DMS153 (cell line): ENCODE measurements at regions not wholly inside any gene's neighbourhood (a gene's known extent, or its start where the extent isn't known, plus 50 kb on each side); places are given as distances from the start of the nearest gene placed in this dataset.
"Not testable (repeated sequence)": the region's sequence is repeated elsewhere in the genome, so short reads cannot be mapped to it uniquely, and the experiment has no call there.

ENCODE experiments used
- DNase-seq: peaks from one replicate; lab custom pipeline; 2025; lab: John Stamatoyannopoulos, UW

DNA sequence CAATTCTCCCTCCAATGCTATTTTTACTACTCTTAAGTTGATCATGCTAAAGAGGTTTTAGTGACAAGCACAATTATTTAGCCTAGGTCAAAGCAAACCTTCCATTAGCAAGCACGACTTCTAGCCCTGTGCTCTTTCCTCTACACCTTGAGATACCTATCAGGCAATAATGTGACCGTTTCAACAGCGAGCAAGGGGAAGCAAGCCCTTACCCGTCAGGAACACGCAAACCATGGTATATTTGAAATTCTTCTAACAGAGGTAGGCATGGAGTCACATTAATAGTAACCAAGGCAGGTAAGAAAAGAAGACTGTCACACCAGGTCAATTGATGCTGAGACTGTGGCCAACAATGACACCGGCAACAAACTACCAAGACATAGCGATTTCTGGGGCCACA is 68.9 kb upstream of the VGLL4 start:
- DNase-seq = no peak

DNA sequence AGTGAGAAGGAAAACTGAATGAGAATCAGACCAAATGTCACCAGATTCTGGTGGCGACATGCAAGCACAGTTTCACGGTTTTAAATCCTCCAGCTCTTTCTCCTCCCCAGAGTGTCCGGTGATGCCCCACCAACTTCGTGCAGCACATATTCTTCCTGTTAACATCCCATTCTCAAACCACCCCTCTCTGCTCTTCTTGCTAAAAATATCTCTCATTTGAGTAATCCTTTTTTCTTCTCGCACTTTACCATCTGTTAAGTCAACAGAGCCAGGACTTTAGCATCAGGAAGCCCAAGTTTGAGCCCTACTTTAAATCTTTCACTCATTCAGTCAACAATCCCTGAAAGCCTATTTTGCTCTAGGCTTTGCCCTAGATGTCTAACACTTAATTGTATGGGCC is 68.2 kb upstream of the VGLL4 start:
- DNase-seq = no peak

DNA sequence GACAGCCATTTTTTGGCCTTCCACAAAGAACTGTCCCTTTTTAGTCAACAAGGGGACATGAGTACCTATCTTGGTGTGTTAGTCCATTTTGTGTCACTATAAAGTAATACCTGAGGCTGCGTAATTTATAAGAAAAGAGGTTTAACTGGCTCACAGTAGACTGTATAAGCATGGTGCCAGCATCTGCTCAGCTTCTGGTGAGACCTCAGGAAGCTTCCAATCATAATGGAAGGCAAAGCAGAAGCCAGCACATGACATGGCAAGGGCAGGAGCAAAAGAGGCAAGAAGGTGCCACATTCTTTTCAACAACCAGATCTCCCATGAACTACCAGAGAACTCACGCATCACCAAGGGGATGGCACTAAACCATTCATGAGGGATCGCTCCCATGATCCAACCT is 66.1 kb upstream of the VGLL4 start:
- no peak for DNase-seq

DNA sequence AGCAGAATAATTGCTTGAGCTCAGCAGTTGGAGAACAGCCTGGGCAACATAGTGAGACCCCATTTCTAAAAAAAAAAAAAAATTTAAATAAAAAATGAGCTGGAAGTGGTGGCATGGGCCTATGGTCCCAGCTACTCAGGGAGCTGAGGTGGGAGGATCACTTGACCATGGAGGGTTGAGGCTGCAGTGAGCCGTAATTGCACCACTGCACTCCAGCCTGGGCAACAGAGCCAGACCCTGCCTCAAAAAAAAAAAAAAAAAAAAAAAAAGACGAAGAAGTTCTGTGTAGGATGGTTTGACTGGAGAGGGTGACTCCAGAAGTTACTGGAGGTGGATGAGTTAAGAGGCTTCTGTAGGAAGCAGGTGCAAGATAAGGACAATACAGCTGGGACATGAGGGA is 63.4 kb upstream of the VGLL4 start:
- not testable (repeated sequence) for DNase-seq

DNA sequence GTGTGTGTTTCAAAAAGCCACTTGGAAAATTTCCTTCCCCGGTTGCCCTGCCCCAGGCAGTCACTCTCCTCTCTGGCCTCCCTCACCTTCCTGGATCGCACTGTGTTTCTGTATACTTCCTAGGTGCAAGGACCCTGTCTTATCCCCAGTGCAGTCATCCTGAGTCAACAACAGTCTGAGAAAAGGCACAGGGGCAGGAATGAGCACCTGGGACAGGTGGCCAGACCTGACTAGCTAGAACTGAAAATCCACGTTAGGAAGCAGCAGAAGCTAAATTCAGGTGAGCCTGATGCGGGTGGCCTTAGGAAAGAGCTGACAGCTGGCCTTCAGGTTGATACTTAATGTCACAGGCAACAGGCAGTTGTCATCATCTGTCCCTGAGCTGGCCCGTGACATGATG is 62.9 kb upstream of the VGLL4 start:
- DNase-seq = no peak

DNA sequence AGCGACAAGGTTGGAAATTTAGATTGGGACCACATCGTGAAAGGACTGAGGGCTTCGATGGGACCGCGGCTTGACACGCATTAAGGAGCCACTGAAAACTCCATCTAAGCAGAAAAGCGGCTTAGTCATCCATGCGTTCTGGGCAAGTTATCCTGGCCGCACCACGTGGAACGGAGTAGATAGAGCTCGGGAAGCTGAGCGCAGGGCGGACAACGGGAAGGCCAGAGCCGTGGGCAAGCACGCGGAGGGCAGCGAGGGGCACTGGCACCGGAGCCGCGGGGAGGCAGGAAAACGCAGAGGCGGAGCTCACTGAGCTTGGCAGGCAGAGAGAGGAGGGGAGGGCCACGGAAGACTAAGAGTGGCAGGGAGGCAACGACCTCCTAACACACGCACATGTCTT is 61.3 kb upstream of the VGLL4 start:
- no peak for DNase-seq

DNA sequence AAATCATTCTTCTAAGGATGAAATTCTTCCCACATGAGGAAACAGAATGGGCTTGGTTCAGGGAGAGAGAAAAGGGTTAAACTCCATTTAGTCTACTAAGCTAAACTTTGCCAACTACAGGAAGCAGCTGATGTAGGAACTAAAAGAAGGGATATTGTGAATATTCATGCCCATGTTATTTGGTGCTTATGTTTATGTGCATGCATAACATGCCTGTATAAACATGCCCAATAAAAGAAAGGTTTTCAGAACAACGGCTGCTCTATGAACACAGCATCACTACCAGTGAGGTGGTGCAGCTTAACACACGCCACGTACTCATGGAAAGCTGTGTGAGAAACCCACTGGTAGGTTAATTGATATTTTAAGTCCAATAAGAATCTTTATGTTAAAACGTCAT is 59.4 kb upstream of the VGLL4 start:
- DNase-seq = no peak

DNA sequence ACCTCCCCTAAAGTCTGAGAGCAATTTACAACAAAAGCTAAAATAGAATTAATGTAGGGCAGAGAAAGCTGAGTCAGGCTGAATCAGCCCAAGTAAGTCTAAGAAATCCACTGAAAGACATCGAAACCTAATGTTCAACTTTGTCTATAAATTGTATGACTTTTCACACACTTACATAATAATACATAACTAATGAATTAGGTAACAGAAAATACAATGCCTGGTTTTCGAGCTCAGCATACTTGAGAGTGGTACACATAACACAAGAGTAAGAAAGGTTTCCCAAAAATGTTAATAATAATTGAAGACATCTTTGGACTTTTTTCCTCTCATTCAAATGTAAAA is 55.3 kb upstream of the VGLL4 start:
- no peak for DNase-seq

DNA sequence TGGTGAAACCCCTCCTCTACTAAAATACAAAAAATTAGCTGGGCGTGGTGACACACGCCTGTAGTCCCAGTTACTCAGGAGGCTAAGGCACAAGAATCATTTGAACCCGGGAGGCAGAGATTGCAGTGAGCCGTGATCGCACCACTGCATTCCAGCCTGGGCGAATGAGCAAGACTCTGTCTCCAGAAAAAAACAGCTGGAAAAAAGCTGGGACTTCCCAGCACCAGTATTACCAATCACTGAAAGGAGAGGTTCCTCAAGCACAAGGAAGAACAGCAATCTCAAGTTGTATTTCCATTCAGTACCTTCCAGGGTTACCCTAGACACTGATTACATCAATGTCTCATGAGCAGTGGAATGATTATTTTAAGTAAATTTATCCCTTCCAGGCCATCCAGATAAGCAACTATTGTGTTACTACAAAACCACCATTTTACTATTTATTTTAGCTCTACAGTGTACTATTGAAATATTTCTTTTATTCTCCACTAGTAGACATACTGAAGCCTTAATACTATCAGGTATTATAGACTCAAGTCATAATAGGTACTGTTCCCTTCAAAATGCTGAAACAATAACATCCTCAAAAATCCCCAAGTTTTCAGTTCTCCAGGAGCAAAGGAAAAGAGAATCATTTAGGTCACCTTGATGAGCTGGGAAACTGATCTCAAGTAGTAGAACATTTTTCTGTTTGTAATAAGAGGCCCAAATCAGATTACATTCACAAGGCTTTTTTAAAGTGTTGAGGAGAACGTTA is 54.8 kb upstream of the VGLL4 start:
- DNase-seq = no peak

DNA sequence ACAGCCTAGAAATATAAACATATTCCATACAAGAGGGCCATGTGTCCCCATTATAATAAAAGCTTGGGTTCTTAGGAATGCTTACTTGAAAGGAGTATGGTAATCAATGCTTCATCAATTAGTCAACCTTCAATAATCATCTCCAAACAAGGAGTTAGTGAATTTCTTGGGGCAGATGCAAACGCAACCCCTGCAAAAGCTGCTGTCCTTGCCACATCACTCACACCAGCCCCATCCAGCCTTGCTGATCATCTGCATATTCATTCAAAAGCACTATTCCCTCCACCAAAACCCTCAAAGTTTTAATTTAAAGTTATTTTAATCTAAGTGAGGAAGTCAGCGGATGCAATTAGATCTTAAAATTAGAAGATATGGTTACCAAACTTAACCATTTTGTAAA is 54.0 kb upstream of the VGLL4 start:
- DNase-seq = no peak

DNA sequence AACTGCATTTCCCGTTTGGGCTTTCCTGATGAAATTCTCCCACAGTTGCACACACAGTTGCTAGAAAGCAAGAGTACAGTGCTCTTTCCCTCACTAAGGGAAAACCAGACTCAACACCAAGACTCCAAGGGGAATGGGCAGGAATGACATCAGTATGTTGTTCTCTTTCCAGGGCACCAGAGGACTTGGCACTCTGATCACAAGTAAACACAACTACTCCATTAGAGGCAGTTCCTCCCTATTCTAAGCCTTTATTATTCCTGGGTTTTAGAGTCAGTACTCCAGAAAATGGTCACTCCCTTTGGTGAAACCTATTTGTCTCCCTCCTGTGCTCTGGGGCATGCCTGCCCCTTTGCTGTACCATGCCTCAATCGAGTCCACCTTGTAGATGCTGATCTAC is 52.3 kb upstream of the VGLL4 start:
- DNase-seq = no peak
